GM19328 (cell line): ENCODE measurements at regions not wholly inside any gene's neighbourhood (a gene's known extent, or its start where the extent isn't known, plus 50 kb on each side); places are given as distances from the start of the nearest gene placed in this dataset.

ENCODE experiments used
- ATAC-seq: cut with Tn5 transposase; IDR thresholded peaks from one replicate; pipeline ENCODE4 v1.9.1; 2021; ENCODE audit warnings: mild to moderate bottlenecking, moderate library complexity; ENCODE audit not compliant: unreplicated experiment

GRCh38 chr16:51359141-51359955, 208.3 kb upstream of the SALL1 start:
- no peak for ATAC-seq

DNA sequence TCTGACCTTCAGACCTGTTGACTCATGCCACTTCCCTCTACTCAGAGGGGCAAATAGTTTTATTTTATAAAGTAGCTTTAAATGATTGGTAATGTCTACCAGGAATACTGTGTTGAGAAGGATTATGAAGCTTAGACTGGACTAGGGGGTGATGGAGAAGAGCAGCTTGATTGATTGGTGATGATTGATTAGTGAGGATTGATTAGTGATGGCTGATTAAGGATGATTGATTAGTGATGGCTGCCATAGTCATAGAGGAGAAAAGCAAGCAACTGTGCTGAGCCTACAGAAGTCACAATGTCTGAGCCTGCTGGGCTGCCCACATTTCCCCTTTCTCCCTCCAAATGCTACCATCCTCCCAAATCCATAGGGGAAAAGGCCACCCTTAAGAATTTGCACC, 206.8 kb upstream of the SALL1 start:
- ATAC-seq, result no peak

DNA sequence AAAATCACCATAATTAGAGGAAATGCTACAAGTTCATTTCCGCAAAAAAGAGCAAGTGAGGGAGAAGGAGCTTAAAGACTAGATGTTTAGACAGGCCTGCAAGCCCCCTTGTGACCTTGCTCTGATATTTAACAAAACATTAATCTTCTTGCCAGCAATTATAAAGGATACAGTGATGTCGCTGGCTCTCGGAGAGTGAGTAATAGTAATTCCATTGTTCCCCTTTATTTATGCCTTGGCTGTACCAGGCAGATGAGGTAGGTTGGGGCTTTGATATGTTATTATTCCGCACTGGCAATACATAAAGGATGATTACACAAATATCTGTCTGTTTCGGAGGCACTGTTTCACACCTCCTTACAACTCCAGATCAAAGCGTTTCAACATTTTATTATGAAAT, 204.8 kb upstream of the SALL1 start:
- ATAC-seq, result no peak

GRCh38 chr16:51355195-51355594, 204.1 kb upstream of the SALL1 start:
- no peak for ATAC-seq

- ATAC-seq, result no peak
Observed at GRCh38 chr16:51353055-51353454, 202.0 kb upstream of the SALL1 start.

GRCh38 chr16:51349626-51350025, 198.6 kb upstream of the SALL1 start:
- ATAC-seq, result no peak

- ATAC-seq, result no peak
Observed at GRCh38 chr16:51343411-51343810, 192.3 kb upstream of the SALL1 start.

GRCh38 chr16:51341204-51341603, 190.1 kb upstream of the SALL1 start:
- no peak for ATAC-seq

- no peak for ATAC-seq
Observed at GRCh38 chr16:51337662-51338061, 186.6 kb upstream of the SALL1 start.

- no peak for ATAC-seq
Observed at GRCh38 chr16:51328733-51329132, 177.7 kb upstream of the SALL1 start.

DNA sequence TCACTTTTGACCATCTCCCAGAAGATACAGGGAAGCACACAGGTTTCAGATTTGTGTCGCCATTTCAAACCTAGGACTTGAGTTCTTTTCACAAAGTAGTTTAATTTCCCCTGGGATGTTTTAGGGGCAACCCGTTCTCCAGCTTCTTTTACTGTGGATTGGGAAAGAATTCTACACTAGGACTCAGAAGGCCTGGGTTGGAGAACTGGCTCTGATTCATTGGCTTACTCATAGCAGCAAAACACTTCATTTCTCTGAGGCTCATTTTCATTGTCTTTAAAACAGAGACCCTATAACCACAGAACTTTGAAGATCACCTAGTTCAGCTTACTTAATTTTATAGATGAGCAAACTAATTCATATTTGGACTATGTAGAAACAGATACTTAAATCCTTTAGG, 175.9 kb upstream of the SALL1 start:
- no peak for ATAC-seq

- ATAC-seq, result no peak
Observed at GRCh38 chr16:51326131-51326856, 175.2 kb upstream of the SALL1 start.

GRCh38 chr16:51321251-51321650, 170.2 kb upstream of the SALL1 start:
- ATAC-seq, result no peak

GRCh38 chr16:51317575-51317974, 166.5 kb upstream of the SALL1 start:
- ATAC-seq, result no peak

GRCh38 chr16:51313198-51313597, 162.1 kb upstream of the SALL1 start:
- ATAC-seq, result no peak

DNA sequence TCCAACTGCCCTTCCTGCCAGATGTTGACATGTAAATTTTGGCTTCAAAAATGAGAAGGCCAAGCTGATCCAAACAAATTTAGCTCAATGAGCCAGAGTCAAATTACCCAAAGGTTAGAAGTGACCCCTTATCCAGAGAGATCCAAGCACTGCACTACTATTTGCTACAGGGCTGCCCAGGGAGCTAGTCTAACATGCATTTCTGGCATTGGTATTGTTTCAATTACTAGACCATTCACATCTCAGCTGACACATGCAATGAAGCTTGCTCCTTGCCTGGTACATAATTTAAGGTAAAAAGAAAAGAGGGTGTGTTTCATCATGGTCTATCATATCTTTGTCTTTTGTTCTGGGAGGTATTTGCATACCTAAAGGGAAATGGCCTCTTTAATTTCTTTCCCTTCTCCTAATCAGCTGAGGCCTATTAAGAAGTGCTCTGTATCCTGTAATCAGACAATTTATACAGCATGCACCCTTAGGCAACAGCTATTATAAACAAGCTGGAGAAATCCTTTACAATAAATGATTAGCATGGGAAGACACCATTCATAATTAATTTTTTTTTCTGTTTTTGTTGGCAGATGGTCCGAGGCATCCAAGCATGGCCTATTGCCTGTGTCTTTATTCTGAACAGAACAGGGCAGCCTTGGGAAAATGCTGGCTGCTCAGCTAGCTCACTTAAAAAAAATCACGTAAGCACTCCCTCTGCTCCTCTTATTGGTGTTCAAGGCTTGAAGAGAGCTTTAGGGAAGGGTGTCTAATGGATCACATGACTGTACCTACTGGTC, 161.5 kb upstream of the SALL1 start:
- ATAC-seq, result no peak

- no peak for ATAC-seq
Observed at GRCh38 chr16:51310159-51310558, 159.1 kb upstream of the SALL1 start.

- no peak for ATAC-seq
Observed at GRCh38 chr16:51306886-51307595, 156.0 kb upstream of the SALL1 start.

DNA sequence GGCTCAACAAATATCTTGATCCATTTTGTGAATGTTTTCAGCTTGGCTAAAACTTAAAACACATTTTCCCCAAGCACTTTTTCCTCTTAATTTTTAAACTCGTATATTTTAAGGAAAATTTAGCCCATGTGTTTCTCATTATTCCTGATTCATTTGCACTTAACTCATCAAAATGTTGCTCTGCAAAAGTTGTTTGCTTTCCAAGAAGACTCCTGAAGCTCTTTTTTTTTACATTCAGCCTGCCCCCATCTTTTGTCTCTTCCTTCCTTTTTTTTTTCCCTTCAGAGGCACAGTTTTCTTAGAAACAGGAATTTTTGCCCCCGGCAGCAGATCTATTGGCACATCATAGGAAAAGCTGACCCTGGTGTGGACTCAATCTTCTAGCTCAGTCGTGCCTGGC, 155.0 kb upstream of the SALL1 start:
- ATAC-seq, result no peak

GRCh38 chr16:51305337-51305736, 154.3 kb upstream of the SALL1 start:
- ATAC-seq, result no peak

- no peak for ATAC-seq
Observed at GRCh38 chr16:51302042-51302441, 151.0 kb upstream of the SALL1 start.
